IPS-NIHi7 (cell line): ENCODE measurements at regions not wholly inside any gene's neighbourhood (a gene's known extent, or its start where the extent isn't known, plus 50 kb on each side); places are given as distances from the start of the nearest gene placed in this dataset.
A peak's percentile ranks its signal among the peaks of the same experiment; 100 is the strongest.

ENCODE experiments used
- DNase-seq: peaks from one replicate; pipeline ENCODE4 v3.0.0; 2012; ENCODE audit warnings: mixed read lengths; ENCODE audit errors: extremely low spot score

DNA sequence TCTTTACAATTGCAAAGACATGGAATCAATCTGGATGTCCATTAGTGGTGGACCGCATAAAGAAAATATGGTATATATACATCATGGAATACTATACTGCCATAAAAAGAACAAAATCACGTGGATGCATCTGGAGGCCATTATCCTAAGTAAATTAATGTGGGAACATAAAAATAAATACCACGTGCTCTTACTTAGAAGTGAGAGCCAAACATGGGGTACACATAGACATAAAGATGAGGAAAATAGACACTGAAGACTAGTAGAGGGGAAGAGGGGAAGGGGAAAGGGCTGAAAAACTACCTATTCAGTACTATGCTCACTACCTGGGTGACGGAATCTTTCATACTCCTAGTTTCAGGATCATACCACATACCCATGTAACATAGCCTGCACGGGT is 179.3 kb upstream of the TECRL start:
- DNase-seq, result no peak

GRCh38 chr4:64584981-64585557 is 175.8 kb upstream of the TECRL start:
- peak; percentile 18 for DNase-seq

DNA sequence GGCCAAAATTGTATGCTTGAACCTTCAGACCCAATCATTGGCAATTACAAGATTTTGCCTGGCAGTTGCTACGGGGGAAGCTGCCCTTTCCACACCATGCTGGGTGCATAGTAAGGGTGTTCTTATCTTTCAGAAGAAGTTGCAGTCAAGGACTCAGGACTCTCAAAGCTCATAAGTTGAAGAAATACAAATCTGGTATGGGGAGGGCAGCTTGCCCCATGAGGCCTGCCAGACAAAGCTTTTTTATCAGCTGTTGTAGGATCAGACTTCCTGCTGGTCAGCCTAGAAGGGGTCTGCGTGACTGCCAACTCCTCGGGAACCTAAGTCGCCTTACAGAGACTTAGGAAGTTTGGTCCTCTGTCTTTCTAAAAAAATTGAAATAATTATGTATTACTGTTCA is 174.9 kb upstream of the TECRL start:
- DNase-seq, result peak; percentile 16

GRCh38 chr4:64582492-64582891 is 173.2 kb upstream of the TECRL start:
- DNase-seq, result peak; percentile 24

DNA sequence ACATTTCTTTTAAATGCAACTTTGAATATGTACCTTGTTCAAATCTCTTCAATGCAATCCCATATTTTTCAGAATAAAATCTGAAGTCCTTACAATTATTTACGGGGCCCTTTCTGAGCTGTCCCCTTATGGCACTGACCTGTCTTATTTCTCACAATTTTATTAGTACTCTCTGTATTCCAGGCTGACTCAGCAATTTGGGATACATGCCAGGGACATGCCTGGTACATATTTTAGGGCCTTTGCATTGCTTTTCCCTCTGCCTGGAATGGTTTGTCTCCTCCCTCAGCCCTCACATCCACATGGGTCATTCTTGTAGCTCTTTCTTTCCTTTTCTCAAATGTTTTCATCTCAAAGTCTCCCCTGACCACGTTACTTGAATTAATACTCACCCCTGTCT is 172.2 kb upstream of the TECRL start:
- DNase-seq, result no peak

DNA sequence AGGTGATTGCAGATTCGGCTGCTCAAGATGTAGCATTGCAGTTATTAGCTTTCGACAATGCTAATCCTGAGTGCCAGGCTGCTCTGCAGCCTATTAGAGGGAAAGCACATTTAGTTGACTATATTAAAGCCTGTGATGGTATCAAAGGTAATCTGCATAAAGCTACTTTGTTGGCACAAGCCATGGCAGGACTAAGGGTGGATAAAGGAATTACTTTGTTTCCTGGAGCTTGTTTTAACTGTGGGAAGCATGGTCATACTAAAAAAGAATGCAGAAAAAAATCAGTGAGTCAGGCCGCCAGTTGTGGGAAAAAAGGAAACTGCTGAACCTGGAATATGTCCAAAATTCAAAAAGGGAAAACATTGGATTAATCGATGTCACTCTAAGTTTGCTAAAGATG is 154.9 kb upstream of the TECRL start:
- DNase-seq, result no peak

GRCh38 chr4:64559571-64559970 is 150.3 kb upstream of the TECRL start:
- no peak for DNase-seq

GRCh38 chr4:64551125-64551524 is 141.9 kb upstream of the TECRL start:
- no peak for DNase-seq

DNA sequence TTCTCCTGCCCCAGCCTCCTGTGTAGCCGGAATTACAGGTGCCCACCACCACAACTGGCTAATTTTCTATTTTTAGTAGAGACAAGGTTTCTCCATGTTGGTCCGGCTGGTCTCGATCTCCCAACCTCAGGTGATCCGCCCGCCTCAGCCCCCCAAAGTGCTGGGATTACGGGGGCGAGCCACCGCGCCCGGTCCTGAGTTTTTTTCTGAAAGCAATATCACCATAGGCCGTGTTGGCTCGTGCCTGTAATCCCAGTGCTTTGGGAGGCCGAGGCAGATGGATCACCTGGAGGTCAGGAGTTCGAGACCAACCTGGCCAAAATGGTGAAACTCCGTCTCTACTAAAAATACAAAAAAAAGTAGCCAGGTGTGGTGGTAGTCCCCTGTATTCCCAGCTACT is 136.3 kb upstream of the TECRL start:
- DNase-seq, result no peak

GRCh38 chr4:64539234-64539849 is 130.1 kb upstream of the TECRL start:
- DNase-seq, result peak; percentile 57

GRCh38 chr4:64538219-64538618 is 129.0 kb upstream of the TECRL start:
- DNase-seq, result peak; percentile 10

DNA sequence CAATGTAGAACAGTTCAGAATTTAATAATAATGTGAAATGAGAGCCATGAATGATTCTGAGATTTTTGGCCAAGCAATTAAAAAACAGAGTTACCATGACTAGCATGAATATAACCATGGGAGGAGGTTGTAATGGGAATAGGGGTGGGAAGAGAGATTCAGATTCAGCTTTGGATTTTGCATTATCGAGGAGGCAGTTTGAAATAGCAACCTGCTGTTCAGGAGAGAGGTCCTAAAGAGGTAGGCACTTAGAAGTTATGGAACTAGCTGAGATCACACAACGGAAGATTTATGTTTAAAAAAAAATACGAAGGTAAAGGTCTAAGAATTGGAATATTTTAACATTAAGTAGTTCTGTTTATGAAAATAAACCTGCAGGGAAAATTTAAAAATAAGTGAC is 124.4 kb upstream of the TECRL start:
- DNase-seq, result no peak

- no peak for DNase-seq
Measured at GRCh38 chr4:64533159-64533558, 123.9 kb upstream of the TECRL start.

DNA sequence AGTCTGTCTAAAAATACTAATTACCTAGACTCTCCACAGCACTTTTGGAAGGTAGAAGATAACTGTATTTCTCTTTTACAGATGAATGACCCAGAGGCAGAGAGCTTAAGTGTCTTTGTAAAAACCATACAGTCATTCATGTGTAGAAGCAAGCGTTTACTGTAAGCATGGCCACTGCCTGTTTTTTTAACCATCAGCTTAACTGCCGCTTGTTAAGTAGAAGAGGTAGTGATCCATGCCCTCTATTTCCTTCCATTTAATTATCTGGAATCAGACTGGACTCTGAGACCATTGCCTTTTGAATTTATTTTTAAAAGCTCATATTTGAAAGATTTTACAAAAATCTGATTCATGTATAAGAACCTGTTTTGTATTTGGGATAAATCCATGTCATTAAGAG is 111.2 kb upstream of the TECRL start:
- no peak for DNase-seq

- DNase-seq, result no peak
Measured at GRCh38 chr4:64518600-64518999, 109.3 kb upstream of the TECRL start.

GRCh38 chr4:64516176-64516575 is 106.9 kb upstream of the TECRL start:
- DNase-seq, result no peak

- DNase-seq, result no peak
Measured at GRCh38 chr4:64508089-64508488, 98.8 kb upstream of the TECRL start.

DNA sequence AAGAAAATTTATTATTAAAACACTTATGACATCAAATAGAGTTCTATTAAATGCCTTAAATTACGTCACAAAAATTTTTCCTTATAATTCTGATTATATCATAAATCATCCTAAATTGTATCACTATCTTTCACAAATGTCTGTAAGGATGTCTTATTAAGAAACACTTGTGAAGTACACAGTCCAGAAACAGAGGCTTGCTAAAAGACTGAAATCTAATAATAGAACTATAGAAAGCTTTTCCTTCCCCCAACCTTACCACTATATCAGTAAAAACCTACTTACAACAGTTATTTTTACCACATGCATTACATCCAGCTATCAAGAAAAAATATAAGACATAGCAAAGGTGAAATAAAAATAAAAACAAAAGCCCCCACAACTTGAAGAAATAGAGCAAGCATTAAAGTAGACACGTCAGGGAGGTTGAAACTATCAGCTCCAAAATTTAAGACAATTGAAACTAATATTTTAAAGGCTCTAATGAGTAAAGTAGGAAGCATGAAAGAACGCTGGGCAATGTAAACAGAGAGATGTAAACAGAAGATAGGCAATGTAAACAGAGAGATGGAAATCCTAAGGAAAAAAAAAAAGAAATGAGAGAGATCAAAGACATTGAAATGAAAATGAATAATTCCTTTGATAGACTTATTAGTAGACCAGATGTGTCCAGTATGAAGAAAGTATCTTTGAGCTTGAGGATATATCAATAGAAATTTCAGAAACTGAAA is 94.9 kb upstream of the TECRL start:
- no peak for DNase-seq

DNA sequence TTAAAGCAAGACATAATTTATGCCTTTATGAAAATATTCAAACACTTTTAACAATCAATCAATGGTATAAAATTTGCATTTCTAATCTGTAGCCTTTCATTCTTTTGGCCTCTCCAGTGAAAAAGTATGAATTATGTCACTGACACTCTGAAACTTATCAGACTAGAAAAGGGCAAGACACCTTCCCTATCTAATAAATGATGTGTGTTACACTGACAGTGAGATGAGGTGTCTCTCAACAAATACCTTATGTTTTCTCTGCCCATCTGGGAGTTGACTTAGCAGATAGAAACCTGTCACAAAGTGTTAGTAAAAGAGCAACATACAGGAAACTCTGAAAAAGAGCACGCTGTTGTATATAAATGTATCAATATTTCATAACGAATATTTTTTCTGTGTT is 94.2 kb upstream of the TECRL start:
- no peak for DNase-seq

DNA sequence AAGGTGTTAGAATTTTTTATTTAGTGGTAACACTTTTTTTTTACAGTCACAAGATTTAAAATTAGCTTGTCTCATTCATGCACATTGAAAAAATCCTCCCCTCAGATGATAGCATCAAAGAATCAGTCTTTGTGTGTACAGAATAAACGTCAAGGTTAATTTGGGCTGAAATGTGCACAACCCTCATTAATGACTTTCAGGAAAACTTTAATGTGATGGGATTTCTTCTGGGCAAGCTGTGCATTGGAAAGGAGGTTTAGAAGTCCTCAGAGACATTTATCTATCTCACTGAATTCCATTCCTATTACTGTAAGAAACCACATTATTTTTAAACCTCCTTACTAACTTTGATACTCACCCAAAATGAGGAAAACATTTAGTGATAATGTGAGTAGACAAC is 88.2 kb upstream of the TECRL start:
- no peak for DNase-seq

DNA sequence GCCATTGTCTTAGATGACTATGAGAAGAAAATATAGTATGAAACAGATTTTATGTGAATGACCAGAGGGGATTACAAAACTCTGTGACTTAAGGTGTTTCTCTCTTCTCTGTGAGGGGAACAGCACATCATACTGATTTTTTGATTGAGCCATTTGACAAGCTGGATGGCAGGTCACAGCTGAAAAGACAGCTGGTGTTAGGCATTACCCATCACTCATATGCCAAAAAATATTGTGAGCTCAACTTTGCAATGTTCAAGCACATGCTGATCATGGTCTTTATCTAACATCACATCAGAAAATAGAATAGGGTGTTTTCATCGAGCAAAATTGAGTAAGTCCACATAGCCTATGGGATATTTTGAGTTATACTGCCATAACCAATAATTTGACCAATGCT is 86.7 kb upstream of the TECRL start:
- no peak for DNase-seq

- no peak for DNase-seq
Measured at GRCh38 chr4:64489628-64490027, 80.4 kb upstream of the TECRL start.

DNA sequence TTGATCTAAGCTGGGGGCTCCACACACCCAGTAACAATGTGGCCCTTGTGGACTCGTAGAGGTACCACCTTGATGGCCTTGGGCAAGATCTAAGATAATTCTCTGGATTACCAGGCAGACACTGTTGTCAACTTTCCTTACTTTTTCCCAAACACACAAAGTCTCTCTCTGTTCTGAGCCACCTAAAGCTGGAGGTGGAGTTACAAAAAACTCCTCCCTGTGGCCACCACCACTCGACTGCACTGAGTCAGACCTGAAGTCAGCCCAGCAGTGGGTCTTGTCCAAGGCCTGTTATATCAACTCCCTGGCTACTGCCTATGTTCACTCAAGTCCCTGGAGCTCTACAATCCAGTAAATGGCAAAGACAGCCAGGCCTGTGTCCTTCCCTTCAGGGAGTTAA is 70.1 kb upstream of the TECRL start:
- DNase-seq, result no peak
